ENCODE measurements at regions not wholly inside any gene's neighbourhood (a gene's known extent, or its start where the extent isn't known, plus 50 kb on each side); places are given as distances from the start of the nearest gene placed in this dataset.

DNA sequence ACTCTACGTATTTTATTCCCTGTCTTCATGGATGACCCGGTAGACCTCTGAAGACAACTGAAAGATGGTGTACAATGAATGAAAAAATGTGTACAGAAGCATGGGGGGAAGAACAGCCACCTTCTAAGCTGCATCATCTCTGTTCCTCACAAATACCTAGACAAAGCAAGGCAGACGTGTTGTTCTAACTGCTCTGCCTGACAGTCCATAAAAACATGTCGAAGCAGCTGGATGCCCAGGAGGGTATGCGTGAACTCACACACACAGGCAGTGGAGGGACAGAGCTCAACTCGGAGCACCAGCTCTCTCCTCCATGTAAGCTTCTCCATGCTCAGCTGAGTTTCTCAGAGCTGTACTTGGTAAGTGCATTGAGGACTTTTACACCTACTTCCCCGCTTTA, 327.4 kb downstream of the CTTN start (continued):
- TF ChIP-seq, protein P1, sequence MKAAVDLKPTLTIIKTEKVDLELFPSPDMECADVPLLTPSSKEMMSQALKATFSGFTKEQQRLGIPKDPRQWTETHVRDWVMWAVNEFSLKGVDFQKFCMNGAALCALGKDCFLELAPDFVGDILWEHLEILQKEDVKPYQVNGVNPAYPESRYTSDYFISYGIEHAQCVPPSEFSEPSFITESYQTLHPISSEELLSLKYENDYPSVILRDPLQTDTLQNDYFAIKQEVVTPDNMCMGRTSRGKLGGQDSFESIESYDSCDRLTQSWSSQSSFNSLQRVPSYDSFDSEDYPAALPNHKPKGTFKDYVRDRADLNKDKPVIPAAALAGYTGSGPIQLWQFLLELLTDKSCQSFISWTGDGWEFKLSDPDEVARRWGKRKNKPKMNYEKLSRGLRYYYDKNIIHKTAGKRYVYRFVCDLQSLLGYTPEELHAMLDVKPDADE (IDR thresholded peaks at IDR 0.05): no peak
- no peak for TF ChIP-seq ZNF114 (CRISPR knock-in tag; IDR thresholded peaks at IDR 0.05)
- TF ChIP-seq EZH2phosphoT487 (IDR thresholded peaks at IDR 0.05; ENCODE audit: unreplicated experiment): no peak
- TF ChIP-seq, protein P2, sequence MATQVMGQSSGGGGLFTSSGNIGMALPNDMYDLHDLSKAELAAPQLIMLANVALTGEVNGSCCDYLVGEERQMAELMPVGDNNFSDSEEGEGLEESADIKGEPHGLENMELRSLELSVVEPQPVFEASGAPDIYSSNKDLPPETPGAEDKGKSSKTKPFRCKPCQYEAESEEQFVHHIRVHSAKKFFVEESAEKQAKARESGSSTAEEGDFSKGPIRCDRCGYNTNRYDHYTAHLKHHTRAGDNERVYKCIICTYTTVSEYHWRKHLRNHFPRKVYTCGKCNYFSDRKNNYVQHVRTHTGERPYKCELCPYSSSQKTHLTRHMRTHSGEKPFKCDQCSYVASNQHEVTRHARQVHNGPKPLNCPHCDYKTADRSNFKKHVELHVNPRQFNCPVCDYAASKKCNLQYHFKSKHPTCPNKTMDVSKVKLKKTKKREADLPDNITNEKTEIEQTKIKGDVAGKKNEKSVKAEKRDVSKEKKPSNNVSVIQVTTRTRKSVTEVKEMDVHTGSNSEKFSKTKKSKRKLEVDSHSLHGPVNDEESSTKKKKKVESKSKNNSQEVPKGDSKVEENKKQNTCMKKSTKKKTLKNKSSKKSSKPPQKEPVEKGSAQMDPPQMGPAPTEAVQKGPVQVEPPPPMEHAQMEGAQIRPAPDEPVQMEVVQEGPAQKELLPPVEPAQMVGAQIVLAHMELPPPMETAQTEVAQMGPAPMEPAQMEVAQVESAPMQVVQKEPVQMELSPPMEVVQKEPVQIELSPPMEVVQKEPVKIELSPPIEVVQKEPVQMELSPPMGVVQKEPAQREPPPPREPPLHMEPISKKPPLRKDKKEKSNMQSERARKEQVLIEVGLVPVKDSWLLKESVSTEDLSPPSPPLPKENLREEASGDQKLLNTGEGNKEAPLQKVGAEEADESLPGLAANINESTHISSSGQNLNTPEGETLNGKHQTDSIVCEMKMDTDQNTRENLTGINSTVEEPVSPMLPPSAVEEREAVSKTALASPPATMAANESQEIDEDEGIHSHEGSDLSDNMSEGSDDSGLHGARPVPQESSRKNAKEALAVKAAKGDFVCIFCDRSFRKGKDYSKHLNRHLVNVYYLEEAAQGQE (IDR thresholded peaks at IDR 0.05; ENCODE audit: unreplicated experiment): no peak
- TF ChIP-seq ZNF331 (CRISPR knock-in tag; IDR thresholded peaks at IDR 0.05; ENCODE audit: low read depth): no peak
- no peak for TF ChIP-seq CREB1 (CRISPR knock-in tag; IDR thresholded peaks at IDR 0.05; ENCODE audit: low read depth)

DNA sequence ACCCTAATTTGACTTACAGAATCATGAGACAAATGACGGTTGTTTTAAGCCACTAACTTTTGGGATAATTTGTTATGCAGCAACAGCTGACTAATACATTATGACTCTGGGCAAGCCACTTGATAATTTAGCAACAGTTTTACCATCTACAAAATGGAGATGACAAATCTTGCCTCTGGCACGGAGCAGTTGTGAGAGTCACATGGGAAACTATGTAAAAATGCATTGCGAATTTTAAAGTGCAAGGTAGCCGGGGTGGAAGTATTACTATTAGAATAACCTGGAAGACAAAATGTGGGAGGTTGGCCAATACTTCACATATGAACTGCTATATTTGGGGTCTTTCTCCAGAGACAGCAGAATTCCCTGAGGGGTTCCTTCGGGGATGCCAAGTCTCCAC, 328.7 kb downstream of the CTTN start:
- no peak for DNase-seq (ENCODE audit: low spot score)
- Mint-ChIP-seq H3K27me3 (ENCODE audit: insufficient read depth, low read depth, poor library complexity) (peaks cover 11% of the 10 kb centered on the region), H3K36me3 (ENCODE audit: low read depth) (peaks cover 4% of the 10 kb centered on the region; the same call in 1 of the 3 replicates), H3K9me3 (no peaks in the 10 kb centered on the region; the same call in 2 of the 3 replicates), H3K4me1 (peaks cover 14% of the 10 kb centered on the region; the same call in 2 of the 3 replicates), H3K27ac (no peak overlapping the region), H3K4me3 (no peak overlapping the region)
- no peak for ATAC-seq
- H3K36me3 ChIP-seq (ENCODE audit: insufficient read depth): no peaks in the 10 kb centered on the region
- H3F3A ChIP-seq (replicated peaks; ENCODE audit: low read depth): no peaks in the 10 kb centered on the region
- H3K79me2 ChIP-seq (replicated peaks; ENCODE audit: insufficient read depth): no peaks in the 10 kb centered on the region
- H4K20me1 ChIP-seq (replicated peaks; ENCODE audit: insufficient read depth): no peaks in the 10 kb centered on the region; the same call in 1 of the 2 replicates
- no peaks in the 10 kb centered on the region for H3K9me2 ChIP-seq (ENCODE audit: insufficient read depth)
- no peaks in the 10 kb centered on the region for H3K27me3 ChIP-seq (ENCODE audit: insufficient read depth)
- no peak overlapping the region for H3K4me2 ChIP-seq
- 0 out of 2 replicates have a peak, but pooled peaks cover 5% of the 10 kb centered on the region for H3K4me1 ChIP-seq (ENCODE audit: insufficient read depth)
- no peak overlapping the region for H2AFZ ChIP-seq
- H3K4me3 ChIP-seq: no peak overlapping the region
- no peak overlapping the region for H3K27ac ChIP-seq (ENCODE audit: low read depth)
- TF ChIP-seq, protein P3, sequence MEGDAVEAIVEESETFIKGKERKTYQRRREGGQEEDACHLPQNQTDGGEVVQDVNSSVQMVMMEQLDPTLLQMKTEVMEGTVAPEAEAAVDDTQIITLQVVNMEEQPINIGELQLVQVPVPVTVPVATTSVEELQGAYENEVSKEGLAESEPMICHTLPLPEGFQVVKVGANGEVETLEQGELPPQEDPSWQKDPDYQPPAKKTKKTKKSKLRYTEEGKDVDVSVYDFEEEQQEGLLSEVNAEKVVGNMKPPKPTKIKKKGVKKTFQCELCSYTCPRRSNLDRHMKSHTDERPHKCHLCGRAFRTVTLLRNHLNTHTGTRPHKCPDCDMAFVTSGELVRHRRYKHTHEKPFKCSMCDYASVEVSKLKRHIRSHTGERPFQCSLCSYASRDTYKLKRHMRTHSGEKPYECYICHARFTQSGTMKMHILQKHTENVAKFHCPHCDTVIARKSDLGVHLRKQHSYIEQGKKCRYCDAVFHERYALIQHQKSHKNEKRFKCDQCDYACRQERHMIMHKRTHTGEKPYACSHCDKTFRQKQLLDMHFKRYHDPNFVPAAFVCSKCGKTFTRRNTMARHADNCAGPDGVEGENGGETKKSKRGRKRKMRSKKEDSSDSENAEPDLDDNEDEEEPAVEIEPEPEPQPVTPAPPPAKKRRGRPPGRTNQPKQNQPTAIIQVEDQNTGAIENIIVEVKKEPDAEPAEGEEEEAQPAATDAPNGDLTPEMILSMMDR (conservative IDR thresholded peaks at IDR 0.05; ENCODE audit: low read depth in 2 of 2): no peak
- TF ChIP-seq STAT1 (IDR thresholded peaks at IDR 0.05; ENCODE audit: unreplicated experiment): no peak
- TF ChIP-seq, protein P4, sequence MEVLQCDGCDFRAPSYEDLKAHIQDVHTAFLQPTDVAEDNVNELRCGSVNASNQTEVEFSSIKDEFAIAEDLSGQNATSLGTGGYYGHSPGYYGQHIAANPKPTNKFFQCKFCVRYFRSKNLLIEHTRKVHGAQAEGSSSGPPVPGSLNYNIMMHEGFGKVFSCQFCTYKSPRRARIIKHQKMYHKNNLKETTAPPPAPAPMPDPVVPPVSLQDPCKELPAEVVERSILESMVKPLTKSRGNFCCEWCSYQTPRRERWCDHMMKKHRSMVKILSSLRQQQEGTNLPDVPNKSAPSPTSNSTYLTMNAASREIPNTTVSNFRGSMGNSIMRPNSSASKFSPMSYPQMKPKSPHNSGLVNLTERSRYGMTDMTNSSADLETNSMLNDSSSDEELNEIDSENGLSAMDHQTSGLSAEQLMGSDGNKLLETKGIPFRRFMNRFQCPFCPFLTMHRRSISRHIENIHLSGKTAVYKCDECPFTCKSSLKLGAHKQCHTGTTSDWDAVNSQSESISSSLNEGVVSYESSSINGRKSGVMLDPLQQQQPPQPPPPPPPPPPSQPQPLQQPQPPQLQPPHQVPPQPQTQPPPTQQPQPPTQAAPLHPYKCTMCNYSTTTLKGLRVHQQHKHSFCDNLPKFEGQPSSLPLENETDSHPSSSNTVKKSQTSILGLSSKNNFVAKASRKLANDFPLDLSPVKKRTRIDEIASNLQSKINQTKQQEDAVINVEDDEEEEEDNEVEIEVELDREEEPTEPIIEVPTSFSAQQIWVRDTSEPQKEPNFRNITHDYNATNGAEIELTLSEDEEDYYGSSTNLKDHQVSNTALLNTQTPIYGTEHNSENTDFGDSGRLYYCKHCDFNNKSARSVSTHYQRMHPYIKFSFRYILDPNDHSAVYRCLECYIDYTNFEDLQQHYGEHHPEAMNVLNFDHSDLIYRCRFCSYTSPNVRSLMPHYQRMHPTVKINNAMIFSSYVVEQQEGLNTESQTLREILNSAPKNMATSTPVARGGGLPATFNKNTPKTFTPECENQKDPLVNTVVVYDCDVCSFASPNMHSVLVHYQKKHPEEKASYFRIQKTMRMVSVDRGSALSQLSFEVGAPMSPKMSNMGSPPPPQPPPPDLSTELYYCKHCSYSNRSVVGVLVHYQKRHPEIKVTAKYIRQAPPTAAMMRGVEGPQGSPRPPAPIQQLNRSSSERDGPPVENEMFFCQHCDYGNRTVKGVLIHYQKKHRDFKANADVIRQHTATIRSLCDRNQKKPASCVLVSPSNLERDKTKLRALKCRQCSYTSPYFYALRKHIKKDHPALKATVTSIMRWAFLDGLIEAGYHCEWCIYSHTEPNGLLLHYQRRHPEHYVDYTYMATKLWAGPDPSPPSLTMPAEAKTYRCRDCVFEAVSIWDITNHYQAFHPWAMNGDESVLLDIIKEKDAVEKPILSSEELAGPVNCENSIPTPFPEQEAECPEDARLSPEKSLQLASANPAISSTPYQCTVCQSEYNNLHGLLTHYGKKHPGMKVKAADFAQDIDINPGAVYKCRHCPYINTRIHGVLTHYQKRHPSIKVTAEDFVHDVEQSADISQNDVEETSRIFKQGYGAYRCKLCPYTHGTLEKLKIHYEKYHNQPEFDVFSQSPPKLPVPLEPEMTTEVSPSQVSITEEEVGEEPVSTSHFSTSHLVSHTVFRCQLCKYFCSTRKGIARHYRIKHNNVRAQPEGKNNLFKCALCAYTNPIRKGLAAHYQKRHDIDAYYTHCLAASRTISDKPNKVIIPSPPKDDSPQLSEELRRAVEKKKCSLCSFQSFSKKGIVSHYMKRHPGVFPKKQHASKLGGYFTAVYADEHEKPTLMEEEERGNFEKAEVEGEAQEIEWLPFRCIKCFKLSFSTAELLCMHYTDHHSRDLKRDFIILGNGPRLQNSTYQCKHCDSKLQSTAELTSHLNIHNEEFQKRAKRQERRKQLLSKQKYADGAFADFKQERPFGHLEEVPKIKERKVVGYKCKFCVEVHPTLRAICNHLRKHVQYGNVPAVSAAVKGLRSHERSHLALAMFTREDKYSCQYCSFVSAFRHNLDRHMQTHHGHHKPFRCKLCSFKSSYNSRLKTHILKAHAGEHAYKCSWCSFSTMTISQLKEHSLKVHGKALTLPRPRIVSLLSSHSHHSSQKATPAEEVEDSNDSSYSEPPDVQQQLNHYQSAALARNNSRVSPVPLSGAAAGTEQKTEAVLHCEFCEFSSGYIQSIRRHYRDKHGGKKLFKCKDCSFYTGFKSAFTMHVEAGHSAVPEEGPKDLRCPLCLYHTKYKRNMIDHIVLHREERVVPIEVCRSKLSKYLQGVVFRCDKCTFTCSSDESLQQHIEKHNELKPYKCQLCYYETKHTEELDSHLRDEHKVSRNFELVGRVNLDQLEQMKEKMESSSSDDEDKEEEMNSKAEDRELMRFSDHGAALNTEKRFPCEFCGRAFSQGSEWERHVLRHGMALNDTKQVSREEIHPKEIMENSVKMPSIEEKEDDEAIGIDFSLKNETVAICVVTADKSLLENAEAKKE (CRISPR knock-in tag; IDR thresholded peaks at IDR 0.05): no peak
- TF ChIP-seq POLR2AphosphoS5 (IDR thresholded peaks at IDR 0.05; ENCODE audit: low read depth): no peak
- TF ChIP-seq ZNF114 (CRISPR knock-in tag; IDR thresholded peaks at IDR 0.05): no peak
- no peak for TF ChIP-seq ZNF331 (CRISPR knock-in tag; IDR thresholded peaks at IDR 0.05; ENCODE audit: low read depth)
- TF ChIP-seq, protein P1 (IDR thresholded peaks at IDR 0.05): no peak
- TF ChIP-seq NANOG (IDR thresholded peaks at IDR 0.05; ENCODE audit: borderline replicate concordance): no peak
- no peak for TF ChIP-seq JUNB (IDR thresholded peaks at IDR 0.05; ENCODE audit: unreplicated experiment)

Measured in GM23338 (cell line).